Mucosa of descending colon (tissue), 3 donors: ENCODE measurements at regions not wholly inside any gene's neighbourhood (a gene's known extent, or its start where the extent isn't known, plus 50 kb on each side); places are given as distances from the start of the nearest gene placed in this dataset.

Experiments
- ATAC-seq: fragments of 200-7000 bp; cut with Tn5 transposase; one replicate; pipeline ENCODE4 v1.9.1; 2020; ENCODE audit warnings: mild to moderate bottlenecking, moderate library complexity
- DNase-seq, 3 donors: peaks; one replicate each; pipeline ENCODE4 v3.0.0-alpha.2; 2020
- H3K36me3 ChIP-seq: fragments of 200-600 bp; one replicate; pipeline ENCODE4 v1.8.0; 2021; ENCODE audit warnings: low read depth, mild to moderate bottlenecking
- H3K4me1 ChIP-seq: fragments of 200-600 bp; one replicate; pipeline ENCODE4 v1.8.0; 2021; ENCODE audit warnings: low read depth, mild to moderate bottlenecking
- H3K4me3 ChIP-seq: fragments of 200-600 bp; one replicate; pipeline ENCODE4 v1.8.0; 2021; ENCODE audit warnings: mild to moderate bottlenecking
- H3K9me3 ChIP-seq: fragments of 200-600 bp; one replicate; pipeline ENCODE4 v1.8.0; 2021; ENCODE audit warnings: mild to moderate bottlenecking
- CTCF ChIP-seq: fragments of 200-600 bp; IDR thresholded peaks from one replicate; pipeline ENCODE4 v1.8.0; 2022; ENCODE audit warnings: antibody characterized with exemption, mild to moderate bottlenecking
- intact Hi-C, 2 donors: fragments of 100-400 bp; cut with DNase I in 1 of 2; cut with micrococcal nuclease in 1 of 2; formaldehyde crosslinking; loops; one replicate each; pipeline versions ENCODE4 v1.11.0 to v1.11.1; 2022; cut with DNase I, micrococcal nuclease
- donor health status: DM: no; HTN: no; CAD: no; lungs with moderate emphysema.
- donor health status: DM: no; HTN: no; CAD: no.
- donor health status: DM: no; HTN: yes; CAD: no.

GRCh38 chr16:79740252-79740651 lies 139.7 kb upstream of the MAF start:
- Histone ChIP-seq H3K4me3 (no peak overlapping the region), H3K9me3 (no peaks in the 10 kb centered on the region), H3K4me1 (no peaks in the 10 kb centered on the region), H3K36me3 (no peaks in the 10 kb centered on the region)
- ATAC-seq = no peak
- DNase-seq = no peak
- intact Hi-C loops = no loop called here
- no peak for TF ChIP-seq CTCF

- no peaks in the 10 kb centered on the region for H3K9me3 ChIP-seq
- no peaks in the 10 kb centered on the region for H3K36me3 ChIP-seq
- ATAC-seq (no peak), DNase-seq (no peak)
- H3K4me1 ChIP-seq = no peaks in the 10 kb centered on the region
- no peak for TF ChIP-seq CTCF
- H3K4me3 ChIP-seq = no peak overlapping the region
- intact Hi-C loops = no loop called here
These were observed 134.7 kb upstream of the MAF start for GRCh38 chr16:79735271-79735670.

GRCh38 chr16:79734721-79735120 lies 134.2 kb upstream of the MAF start:
- no peaks in the 10 kb centered on the region for H3K9me3 ChIP-seq
- ATAC-seq (no peak), DNase-seq (no peak)
- no peaks in the 10 kb centered on the region for H3K4me1 ChIP-seq
- intact Hi-C loops = no loop called here
- TF ChIP-seq CTCF = no peak
- no peak overlapping the region for H3K4me3 ChIP-seq
- no peaks in the 10 kb centered on the region for H3K36me3 ChIP-seq

GRCh38 chr16:79728923-79729240 lies 128.3 kb upstream of the MAF start:
- ATAC-seq = no peak
- DNase-seq = no peak
- H3K36me3 ChIP-seq = no peaks in the 10 kb centered on the region
- no peak overlapping the region for H3K4me3 ChIP-seq
- no peaks in the 10 kb centered on the region for H3K9me3 ChIP-seq
- H3K4me1 ChIP-seq = no peaks in the 10 kb centered on the region
- TF ChIP-seq CTCF = no peak
- intact Hi-C loops = no loop called here

GRCh38 chr16:79728048-79728922 lies 127.7 kb upstream of the MAF start:
- DNase-seq (no peak), ATAC-seq (no peak)
- H3K4me1 ChIP-seq = no peaks in the 10 kb centered on the region
- TF ChIP-seq CTCF = no peak
- no peak overlapping the region for H3K4me3 ChIP-seq
- intact Hi-C loops = no loop called here
- H3K36me3 ChIP-seq = no peaks in the 10 kb centered on the region
- no peaks in the 10 kb centered on the region for H3K9me3 ChIP-seq
